Hepatic stellate cell (primary cell): ENCODE measurements at regions not wholly inside any gene's neighbourhood (a gene's known extent, or its start where the extent isn't known, plus 50 kb on each side); places are given as distances from the start of the nearest gene placed in this dataset.
"Not testable (repeated sequence)": the region's sequence is repeated elsewhere in the genome, so short reads cannot be mapped to it uniquely, and the experiment has no call there.

Experiments used
- DNase-seq: peaks from one replicate; pipeline ENCODE4 v3.0.0; 2011; ENCODE audit warnings: low spot score

DNA sequence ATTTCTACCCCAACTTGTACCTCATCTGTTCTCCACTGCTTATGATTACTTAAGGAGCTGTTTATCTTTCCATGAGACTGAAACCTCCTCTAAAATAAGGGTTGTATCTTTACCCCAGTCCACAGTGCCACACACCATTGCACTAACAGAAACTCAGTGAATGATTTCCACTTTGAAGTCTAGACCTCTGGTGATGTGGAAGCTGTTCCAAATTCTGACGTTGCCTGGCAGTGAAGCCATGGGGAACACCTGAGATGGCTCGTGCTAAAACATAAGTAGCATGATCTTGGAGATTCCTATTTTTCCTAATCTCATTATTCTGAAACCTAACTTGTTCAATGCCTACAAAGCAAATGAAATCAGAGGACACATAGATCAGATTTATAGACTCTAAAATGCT, 583.2 kb downstream of the EBF1 start:
- DNase-seq = no peak

DNA sequence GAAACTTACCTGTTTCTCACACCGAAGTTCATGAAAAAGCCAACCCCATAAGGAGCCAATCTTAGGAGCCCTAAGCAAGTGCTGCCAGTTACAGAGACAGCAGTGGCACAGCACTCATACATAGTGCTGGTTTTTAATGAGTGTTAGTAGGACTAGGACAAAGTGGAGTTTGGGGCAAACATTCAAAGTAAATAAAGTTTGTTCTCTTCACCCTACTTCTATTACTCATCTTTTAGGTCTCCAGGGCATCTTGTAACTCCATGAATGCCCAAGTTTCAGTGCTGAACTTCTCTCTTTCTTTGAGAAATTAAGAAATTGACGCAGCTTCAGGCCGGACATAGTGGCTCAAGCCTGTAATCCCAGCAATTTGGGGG, 584.7 kb downstream of the EBF1 start:
- DNase-seq = no peak

DNA sequence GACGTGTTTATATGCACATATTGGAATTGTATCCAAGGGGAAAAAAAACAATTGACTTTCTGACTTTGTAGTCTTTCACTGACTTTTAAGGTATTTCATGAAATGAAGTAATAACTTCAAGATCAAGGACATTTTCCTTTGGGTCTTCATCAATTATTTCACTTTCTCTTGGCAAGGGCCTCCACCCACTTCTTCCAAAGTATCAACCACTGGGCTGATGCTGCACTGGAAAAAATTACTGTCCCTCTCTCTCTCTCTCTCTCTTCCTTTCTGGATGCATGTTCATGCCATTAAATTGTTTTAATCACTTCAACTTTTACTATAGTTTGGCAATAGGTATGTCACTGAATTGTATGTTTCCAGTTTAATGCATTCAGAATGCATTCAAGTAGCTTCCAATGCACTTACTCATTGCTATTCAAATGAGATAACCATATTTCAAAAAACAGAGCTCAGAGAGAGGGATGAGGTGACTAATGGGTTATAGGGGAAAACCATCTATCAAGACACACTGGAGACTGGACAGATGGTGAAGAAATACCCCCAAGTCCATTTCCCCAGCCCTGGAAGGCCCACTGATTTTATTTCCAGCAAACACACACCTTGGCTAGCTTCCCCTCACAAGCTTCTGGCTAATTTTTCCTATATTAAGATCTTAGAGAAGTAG, 585.3 kb downstream of the EBF1 start:
- DNase-seq = peak; percentile 6

DNA sequence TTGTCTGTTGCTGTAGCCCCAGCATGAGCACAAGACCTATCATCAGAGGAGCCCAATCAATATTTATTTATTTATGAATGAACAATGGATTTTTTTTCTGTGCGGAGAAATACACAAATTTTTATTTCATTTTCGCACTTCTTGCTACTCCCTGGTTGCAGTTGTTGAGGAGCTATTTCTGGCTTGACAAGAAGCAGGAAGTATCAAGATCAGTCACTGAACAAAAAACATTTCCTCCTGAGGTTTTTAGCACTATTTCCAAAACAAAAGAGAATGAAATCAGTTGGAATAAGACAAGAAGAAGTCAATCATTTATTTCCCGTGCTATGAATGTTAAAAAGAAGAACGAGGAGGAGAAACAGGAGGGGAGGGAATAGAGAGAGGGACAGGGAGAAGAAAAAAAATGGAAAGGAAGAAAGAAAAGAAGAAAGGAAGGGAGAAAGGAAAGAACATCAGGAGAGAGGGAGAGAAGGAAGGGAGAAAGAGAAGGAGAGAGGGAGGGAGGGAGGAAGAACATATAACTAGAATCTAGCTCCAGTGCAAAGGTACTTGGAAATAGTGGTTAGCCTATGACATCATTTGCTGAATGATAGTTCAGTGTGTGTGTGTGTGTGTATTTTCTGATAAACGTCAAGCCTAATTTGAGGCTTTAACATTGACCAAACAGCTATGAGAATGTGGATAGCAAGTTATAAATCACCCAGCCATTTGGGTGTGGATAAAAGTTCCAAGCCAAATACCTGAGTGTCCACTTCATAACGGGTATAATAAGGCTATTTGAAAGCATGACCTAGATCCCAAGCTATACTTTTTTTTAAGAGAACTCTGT, 586.0 kb downstream of the EBF1 start:
- DNase-seq = no peak

DNA sequence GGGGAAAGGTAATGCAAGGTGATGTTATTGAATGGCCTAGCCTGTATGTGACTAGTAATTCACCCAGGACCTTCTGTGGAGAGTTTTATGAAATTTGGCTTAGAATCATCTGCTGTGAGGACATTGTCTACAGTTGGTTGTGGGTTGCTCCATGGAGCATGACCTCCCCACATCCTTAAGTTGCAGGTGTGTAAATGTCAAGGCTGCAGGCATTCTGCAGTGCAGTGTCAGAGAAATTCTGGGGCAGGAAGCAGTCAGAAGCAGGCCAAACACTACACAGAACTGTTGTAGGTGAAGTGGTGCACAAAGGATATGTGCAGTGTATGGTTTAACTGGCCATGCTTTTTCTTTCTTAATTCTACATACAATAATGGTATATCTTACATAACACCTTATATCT, 588.3 kb downstream of the EBF1 start:
- no peak for DNase-seq

DNA sequence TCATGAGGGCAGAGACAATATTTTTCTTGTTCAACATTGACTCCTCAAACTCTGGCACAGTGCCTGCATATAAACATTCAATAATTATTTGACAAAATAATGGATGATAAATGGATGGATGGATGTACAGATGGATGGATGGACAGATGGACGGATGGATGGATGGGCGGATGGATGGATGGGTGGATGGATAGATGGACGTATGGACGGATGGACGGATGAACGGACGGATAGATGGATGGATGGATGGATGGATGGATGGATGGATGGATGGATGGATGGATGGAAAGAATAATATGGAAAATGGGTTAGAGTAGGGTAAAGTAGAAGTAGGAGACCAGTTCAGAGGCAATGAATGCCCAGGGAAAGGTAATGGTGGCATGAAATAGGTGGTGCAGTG, 589.2 kb downstream of the EBF1 start:
- DNase-seq = no peak

DNA sequence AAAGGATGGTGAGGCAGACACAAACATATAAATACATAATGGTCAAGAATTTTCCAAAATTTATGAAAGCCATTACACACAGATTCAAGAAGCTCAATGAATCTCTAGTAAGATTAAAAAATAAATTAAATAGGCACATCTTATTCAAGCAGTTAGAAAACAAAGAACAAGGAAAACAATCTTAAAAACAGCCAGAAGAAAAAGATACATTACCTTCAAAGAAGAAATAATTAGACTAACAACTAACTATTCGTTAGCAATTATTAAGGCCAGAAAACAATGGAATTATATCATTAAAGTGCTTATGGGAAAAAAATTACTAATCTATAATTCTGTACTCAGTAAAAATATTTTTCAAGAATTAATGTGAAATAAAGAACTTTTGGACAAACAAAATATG, 593.1 kb downstream of the EBF1 start:
- no peak for DNase-seq

DNA sequence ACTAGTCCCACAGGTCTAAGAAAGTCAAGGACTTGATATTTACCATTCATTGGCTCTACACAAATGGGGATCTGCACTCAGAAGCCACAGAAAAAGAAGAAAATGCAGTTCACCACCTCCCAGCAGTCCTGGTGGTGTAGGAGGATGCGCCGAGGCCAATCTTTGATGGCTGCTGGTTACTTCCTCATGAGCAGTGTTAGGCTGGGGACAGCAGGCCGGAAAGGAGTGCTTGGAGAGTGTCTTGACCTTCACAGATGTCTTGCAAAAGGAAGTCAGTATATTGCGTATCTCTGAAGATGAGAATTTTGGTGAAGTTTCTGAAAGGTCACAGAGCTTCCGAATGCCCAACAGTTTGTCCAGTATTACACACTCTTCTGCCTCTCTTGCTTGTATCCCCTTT, 597.0 kb downstream of the EBF1 start:
- no peak for DNase-seq

DNA sequence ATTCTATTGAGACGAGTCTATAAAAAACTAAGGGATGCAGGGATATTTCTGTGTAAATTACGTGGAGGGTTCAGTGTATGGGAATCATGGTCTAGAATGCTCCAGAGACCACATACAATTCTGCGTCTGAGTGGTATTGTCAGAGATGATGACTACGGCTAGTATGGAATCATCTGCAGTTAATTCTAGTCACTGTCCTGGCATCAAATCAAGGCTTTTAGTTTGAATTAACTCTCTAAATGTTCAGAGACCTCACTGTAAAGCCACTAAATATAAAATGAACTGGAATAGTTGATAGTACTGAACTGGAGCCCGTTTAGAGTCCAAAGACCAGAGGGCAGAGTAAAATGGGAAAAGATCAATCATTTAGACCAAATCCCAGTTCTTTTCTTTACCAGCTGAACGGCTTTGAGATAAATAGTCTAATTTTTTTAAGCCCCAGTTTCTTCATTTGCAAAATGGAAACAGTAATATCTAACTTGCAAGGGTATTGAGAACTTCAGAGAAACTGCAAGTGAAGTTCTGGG, 599.8 kb downstream of the EBF1 start:
- no peak for DNase-seq

DNA sequence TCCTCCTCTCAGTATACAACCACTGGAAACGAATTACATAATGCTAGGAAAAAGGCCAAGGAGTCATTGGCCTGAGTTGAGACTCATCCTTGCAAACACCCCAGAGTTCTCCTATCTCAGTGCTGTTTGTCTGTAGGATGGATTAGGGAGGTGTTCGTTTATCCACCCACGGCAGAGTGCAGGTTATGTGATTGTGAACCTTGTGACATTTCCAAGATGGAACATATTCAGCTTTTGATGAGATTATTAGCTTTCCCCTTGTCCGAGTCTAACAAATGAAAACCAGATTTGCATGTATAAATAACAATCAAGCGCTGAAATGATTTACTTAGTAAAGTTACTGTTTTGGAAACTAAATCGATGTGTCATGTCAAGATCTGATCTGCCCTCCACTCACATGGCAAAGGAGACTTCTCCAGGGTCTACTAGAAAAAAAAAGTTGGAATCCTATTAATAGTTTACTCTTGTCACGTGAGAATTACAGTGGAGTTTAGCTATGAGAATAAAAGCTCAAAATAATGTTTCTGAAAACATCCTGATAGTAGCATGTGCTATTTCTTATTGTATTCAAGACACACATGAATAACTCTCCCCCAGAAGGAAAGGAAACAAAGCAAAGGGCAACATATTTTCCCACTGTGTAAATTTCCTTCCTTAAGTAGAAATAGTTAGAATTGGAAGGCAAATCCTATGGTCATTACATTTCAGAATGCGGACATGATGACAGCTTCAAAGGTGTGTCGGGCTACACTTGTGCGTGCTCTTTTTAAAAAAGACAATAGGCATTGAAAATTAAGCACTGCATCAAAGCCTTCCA, 600.4 kb downstream of the EBF1 start:
- DNase-seq = no peak

DNA sequence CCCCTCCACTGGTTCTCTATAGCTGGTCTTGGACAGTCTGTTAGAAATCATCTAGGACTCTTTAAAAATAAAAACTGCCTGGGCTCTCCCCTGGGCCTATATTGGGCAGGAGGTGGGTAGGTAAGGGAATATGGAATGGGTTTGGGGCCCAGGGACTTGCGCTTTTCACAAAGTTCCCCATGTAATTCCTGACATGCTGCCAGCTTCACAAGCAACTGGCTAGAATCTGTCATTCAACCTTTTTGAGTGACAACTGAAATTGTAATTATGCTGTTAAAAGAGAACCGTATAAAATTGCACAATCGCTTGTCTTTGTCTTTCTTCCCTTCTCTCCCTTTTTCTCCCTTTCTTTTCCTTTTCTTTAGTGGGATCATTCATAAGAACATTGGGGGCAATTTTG, 603.1 kb downstream of the EBF1 start:
- DNase-seq = no peak

DNA sequence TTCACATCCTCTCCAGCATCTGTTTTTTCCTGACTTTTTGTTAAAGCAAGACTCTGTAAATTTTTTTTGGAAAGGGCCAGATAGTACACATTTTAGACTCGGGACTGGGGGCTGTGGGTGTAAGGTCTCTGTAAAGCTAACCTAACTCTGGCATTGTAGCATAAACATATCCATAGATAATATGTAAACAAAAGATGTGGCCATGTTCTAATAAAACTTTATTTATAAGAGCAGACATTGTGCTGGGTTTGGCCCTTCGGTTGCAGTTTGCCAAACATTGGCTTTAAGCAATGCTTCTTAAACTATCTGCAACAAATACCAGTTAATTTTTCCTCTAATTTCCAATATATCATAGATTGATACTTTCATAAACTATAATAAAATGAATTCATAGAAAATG, 605.2 kb downstream of the EBF1 start:
- DNase-seq = no peak

DNA sequence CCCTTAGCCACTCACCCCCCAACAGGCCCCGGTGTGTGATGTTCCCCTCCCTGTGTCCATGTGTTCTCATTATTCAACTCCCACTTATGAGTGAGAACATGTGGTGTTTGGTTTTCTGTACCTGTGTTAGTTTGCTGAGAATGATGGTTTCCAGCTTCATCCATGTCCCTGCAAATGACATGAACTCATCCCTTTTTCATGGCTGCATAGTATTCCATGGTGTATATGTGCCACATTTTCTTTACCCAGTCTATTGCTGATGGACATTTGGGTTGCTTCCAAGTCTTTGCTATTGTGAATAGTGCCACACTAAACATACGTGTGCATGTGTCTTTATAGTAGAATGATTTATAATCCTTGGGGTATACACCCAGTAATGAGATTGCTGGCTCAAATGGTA, 605.7 kb downstream of the EBF1 start:
- DNase-seq = not testable (repeated sequence)

DNA sequence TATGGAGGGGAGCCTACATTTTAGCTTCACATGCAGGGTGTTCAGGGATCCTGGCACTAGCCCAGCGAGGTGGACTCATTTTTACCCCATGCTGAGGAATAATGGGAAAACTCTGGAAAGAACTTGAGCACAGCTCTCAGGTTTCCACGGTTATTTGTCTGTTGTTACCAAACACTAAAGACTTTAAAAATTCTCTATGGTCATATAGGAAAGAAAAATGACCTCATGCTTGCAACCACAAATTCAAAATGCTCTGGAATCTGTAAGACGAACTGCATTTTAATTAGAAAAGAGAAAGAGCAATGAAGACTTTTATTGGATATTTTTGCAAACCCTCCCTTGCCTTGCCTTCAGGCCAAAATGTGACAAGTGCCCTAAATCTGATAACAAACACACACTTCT, 606.9 kb downstream of the EBF1 start:
- no peak for DNase-seq

DNA sequence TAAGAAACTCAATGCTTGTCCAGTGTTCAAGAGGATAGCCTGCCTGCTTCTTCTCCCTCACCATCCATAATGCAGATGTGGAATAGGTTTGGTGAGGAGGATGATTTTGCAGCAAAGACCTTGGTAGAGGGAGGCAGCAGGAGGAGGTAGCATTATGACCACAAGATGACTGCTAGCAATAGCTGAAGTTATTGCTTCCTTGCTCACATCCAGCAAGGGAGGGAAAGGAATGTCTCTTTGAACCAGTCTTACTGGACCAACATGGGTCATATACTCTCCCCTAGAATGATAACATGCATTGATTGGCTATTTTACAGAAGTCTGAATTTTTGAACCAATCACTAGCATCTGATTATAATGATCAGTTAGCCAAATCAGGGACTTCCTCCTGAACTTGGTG, 607.6 kb downstream of the EBF1 start:
- DNase-seq = no peak

DNA sequence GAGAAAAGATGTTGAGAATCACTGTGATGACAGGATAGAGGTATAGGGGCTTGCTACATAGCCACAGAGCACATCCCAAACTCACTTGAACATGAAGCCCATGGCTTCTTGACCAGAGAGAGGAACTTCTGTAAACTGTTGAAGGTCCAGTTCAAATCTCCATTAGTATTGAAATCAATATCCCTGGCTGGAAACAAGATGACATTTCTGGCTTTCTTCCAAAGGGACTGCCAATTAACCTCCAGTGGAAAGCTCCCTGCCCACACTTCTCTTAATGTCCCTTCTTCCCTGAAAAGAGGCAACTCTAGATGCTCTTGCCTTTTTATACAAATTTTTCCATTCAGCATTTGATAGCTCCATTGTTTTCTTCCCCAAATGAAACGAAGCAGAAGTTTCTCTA, 612.1 kb downstream of the EBF1 start:
- no peak for DNase-seq

DNA sequence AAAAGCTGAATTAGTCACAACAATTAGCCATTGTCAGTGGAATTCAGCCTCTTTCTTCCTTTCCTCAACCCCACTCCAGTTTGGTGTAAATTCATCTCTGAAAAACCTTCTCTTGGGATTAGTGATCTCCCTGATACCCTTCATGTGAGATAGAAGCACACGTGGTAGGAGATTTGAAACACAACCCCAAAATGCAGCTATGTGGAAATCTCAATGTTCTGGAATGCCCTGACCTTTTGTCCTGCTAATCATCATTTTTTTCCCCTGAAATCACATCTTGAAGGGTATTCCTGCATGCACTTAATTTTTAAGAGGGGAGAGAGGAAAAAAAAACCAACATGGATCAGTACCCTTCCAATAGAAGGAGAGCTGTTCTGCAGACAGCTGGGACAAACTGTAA, 612.6 kb downstream of the EBF1 start:
- DNase-seq = no peak

DNA sequence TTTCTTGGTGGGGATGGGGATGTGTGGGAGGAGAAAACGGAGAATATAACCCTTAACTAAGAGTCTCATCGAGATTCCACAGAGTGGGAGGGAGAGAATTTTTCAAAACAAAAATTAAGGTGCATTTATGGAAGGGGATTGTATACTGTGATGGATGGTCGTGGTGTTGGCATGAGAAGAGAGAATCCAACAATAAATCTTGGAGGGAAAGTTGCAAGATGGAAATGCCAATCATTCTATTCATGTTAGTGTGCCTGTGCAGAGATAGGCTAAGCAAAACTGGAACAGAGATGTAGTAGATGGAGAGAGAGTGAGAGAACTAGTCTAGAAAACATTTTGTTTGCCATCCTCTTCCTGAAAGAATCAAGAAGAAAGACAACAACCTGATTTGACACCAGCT, 613.1 kb downstream of the EBF1 start:
- DNase-seq = no peak

DNA sequence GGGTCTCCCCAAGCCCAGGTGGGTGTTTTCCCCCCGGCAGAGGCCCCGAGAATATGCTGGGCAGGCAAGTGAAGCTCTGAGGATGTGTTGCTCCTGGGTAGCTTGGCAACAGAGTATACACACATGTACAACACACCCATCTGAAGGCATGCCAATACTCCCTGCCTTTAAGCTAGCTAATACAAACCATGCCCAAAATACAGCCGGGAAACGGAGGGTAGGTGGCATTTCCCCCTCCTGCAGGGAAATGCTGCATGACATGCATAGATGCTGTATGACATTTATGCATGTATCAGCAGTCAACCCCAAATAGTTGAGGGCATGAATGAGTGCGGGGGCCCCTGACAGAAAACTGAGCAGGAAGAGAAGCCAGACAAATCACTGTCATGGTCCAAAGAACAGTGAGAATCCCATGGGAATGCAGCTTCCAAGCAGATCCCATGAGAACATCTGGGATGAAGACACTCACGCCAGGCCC, 614.1 kb downstream of the EBF1 start:
- no peak for DNase-seq

DNA sequence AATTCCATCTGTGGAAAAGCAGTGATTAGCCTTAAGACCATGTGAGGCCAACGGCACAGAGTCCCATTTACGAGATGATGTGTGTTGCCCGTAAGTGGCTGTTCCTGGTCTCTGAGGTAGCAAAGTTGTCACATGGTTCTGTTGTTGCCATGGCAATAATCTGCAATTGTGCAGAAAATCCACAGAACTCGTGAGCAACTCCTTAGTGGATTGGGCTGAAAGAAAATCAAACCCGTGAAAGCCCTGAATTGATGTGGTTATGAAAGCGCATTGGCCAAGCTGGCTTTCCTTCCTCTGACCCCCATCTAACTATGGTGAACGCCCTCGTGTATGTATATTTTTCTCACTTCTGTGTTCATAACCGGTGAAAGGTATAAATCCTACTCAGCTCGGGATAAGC, 614.7 kb downstream of the EBF1 start:
- DNase-seq = no peak

DNA sequence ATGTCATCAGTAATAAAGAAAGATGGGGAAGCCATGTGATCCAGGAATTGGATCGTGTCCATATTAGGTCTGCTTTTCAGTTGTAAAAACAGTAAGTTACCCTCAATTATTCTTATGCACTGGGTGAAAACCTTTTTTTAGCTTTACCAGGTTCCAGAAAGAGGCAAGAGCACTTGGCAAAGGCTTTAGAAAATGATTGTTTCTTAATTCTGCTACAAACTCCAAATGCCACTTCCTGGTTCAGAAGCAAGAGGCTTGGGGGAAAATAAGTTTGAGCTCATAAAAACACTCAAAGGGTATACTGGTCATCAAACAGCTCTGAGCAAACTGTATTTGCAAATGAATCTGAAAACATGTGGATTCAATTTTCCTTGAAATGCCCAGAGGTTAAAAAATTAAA, 615.6 kb downstream of the EBF1 start:
- DNase-seq = no peak

DNA sequence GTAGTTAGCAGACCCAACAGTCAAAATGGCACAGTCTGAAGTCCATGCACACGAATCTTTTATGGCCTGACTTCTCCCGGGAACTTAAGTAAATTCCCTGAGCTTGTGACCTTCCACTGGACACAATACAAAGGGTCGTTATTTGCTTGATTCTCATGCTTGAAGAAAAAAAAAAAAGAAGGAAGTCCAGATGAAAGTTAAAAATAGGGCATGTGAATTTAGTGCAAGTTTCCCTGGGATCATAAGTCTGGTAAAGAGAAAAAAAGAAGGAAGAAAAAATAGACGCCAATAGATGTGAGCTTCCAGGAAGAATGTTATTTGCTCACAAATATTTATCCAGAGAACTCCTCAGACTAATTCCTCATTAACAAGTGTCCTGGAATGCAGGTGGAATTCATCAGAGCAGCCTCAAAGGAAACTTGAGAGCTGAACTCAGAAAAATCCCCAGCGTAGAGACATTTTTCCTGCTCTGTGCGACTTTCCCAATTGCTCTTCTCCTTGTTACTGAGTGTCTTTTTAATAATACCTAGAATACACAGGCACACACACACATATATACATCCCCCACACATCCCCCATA, 616.3 kb downstream of the EBF1 start:
- DNase-seq = no peak
